Loucy (cell line): ENCODE measurements at regions not wholly inside any gene's neighbourhood (a gene's known extent, or its start where the extent isn't known, plus 50 kb on each side); places are given as distances from the start of the nearest gene placed in this dataset.

Source experiments
- H2AFZ ChIP-seq: fragments of 200-600 bp; sonication (generic); 2 replicates; pipeline ENCODE4 v1.6.0; 2016; ENCODE audit warnings: antibody characterized with exemption, mild to moderate bottlenecking, low read length, moderate library complexity
- H3F3A ChIP-seq: fragments of 200-600 bp; 2 replicates; pipeline ENCODE4 v1.6.0; 2016; ENCODE audit warnings: antibody characterized with exemption, low read depth, mild to moderate bottlenecking
- H3K27me3 ChIP-seq: fragments of 200-600 bp; sonication (generic); 2 replicates; pipeline ENCODE4 v1.6.1; 2014; ENCODE audit warnings: low read length, mild to moderate bottlenecking; ENCODE audit not compliant: insufficient read depth, poor library complexity, severe bottlenecking
- H3K36me3 ChIP-seq: fragments of 200-600 bp; sonication (generic); 2 replicates; pipeline ENCODE4 v1.6.1; 2016; ENCODE audit warnings: low read length; ENCODE audit not compliant: insufficient read depth
- H3K4me1 ChIP-seq: fragments of 200-600 bp; sonication (generic); 2 replicates; pipeline ENCODE4 v1.5.1; 2014; ENCODE audit warnings: low read length, mild to moderate bottlenecking; ENCODE audit not compliant: insufficient read depth, poor library complexity, severe bottlenecking
- H3K4me2 ChIP-seq: fragments of 200-600 bp; sonication (generic); 2 replicates; pipeline ENCODE4 v1.6.0; 2014; ENCODE audit warnings: antibody characterized with exemption, low read length, low read depth, mild to moderate bottlenecking; ENCODE audit not compliant: poor library complexity, severe bottlenecking
- H3K4me3 ChIP-seq: fragments of 200-600 bp; sonication (generic); 2 replicates; pipeline ENCODE4 v1.5.1; 2014; ENCODE audit warnings: low read length, mild to moderate bottlenecking, mixed read lengths; ENCODE audit not compliant: poor library complexity, severe bottlenecking
- H3K79me2 ChIP-seq: fragments of 200-600 bp; sonication (generic); 2 replicates; pipeline ENCODE4 v1.6.1; 2014; ENCODE audit warnings: low read length; ENCODE audit not compliant: insufficient read depth
- H3K9ac ChIP-seq: fragments of 200-600 bp; sonication (generic); 2 replicates; pipeline ENCODE4 v1.6.0; 2014; ENCODE audit warnings: mild to moderate bottlenecking, low read depth, low read length, moderate library complexity; ENCODE audit not compliant: poor library complexity, severe bottlenecking
- H3K9me2 ChIP-seq: fragments of 200-600 bp; sonication (generic); replicated peaks from 2 replicates; pipeline ENCODE4 v1.6.1; 2016; ENCODE audit warnings: low read depth, low read length, mixed read lengths
- H3K9me3 ChIP-seq: fragments of 200-600 bp; sonication (generic); 2 replicates; pipeline ENCODE4 v1.6.1; 2014; ENCODE audit warnings: mild to moderate bottlenecking, antibody characterized with exemption, low read length, low read depth; ENCODE audit not compliant: insufficient read depth
- H4K20me1 ChIP-seq: fragments of 200-600 bp; sonication (generic); 2 replicates; pipeline ENCODE4 v1.6.0; 2014; ENCODE audit warnings: antibody characterized with exemption, low read length, mild to moderate bottlenecking; ENCODE audit not compliant: insufficient read depth, poor library complexity, severe bottlenecking
- CTCF ChIP-seq: fragments of 200-600 bp; sonication (generic); conservative IDR thresholded peaks from 2 replicates; pipeline ENCODE4 v1.5.1; 2014; ENCODE audit warnings: mild to moderate bottlenecking, antibody characterized with exemption, low read length
- EZH2phosphoT487 ChIP-seq: fragments of 200-600 bp; IDR thresholded peaks from 2 replicates; pipeline ENCODE4 v1.6.1; 2018; ENCODE audit warnings: antibody characterized with exemption, mild to moderate bottlenecking, moderate library complexity, borderline replicate concordance

- no peaks in the 10 kb centered on the region for H3K79me2 ChIP-seq
- no peak overlapping the region for H3K4me2 ChIP-seq
- H3F3A ChIP-seq = no peaks in the 10 kb centered on the region
- TF ChIP-seq CTCF = no peak
- no peak for TF ChIP-seq EZH2phosphoT487
- H3K9me2 ChIP-seq = no peaks in the 10 kb centered on the region
- H3K9me3 ChIP-seq = peaks cover 11% of the 10 kb centered on the region; the same call in 1 of the 2 replicates
- no peak overlapping the region for H3K4me3 ChIP-seq
- H3K4me1 ChIP-seq = no peaks in the 10 kb centered on the region
- no peaks in the 10 kb centered on the region for H3K36me3 ChIP-seq
- no peaks in the 10 kb centered on the region for H4K20me1 ChIP-seq
- no peak overlapping the region for H3K9ac ChIP-seq
- H3K27me3 ChIP-seq = no peaks in the 10 kb centered on the region
- H2AFZ ChIP-seq = no peak overlapping the region
Measured at GRCh38 chr3:110479731-110480130, 591.9 kb upstream of the NECTIN3 start.

DNA sequence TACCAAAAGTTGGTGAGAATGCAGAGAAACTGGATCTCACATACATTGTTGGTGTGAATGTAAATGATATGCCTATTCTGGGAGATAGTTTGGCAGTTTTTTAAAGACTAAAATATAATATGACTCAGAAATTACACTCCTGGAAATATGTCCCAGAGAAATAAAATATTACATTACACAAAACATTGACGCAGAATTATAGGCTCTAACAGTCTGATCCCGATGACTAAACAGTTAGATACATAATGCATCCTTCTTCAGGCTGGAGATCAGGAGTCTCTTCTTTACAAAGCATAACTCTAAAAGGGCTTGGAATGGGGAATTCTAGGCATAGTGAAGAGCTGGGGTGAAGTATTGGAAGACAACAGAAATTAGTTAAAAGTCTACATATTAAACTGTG lies 586.2 kb upstream of the NECTIN3 start:
- Histone ChIP-seq H3F3A (no peaks in the 10 kb centered on the region), H3K27me3 (no peaks in the 10 kb centered on the region), H3K4me1 (no peaks in the 10 kb centered on the region), H3K79me2 (no peaks in the 10 kb centered on the region), H3K9ac (no peak overlapping the region), H4K20me1 (no peaks in the 10 kb centered on the region), H3K4me3 (no peak overlapping the region), H3K9me2 (no peaks in the 10 kb centered on the region), H2AFZ (no peak overlapping the region), H3K9me3 (peaks cover 25% of the 10 kb centered on the region; the same call in 1 of the 2 replicates), H3K4me2 (no peak overlapping the region), H3K36me3 (no peaks in the 10 kb centered on the region)
- no peak for TF ChIP-seq CTCF
- no peak for TF ChIP-seq EZH2phosphoT487

DNA sequence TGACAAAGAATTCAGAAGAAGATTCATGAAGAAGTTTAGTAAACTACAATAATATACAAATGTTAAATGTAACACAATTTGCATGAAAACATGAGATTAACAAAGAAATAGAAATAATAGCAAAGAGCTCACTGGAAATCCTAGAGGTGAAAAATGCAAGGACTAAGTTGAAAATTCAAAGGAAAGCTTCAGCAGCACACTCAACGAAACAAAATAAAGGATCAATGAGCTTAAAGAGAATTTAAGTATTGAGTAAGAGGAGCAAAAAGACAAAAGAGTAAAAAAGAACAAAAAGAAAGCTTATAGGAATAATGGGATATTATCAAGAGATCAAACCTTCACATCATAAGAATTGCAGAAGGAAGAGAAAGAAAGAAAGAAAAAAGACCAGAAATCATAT lies 583.8 kb upstream of the NECTIN3 start:
- no peaks in the 10 kb centered on the region for H3K9me2 ChIP-seq
- H3F3A ChIP-seq = no peaks in the 10 kb centered on the region
- no peaks in the 10 kb centered on the region for H3K27me3 ChIP-seq
- no peaks in the 10 kb centered on the region for H4K20me1 ChIP-seq
- no peaks in the 10 kb centered on the region for H3K36me3 ChIP-seq
- H3K9ac ChIP-seq = no peak overlapping the region
- H2AFZ ChIP-seq = no peak overlapping the region
- peaks cover 19% of the 10 kb centered on the region; the same call in 1 of the 2 replicates for H3K9me3 ChIP-seq
- TF ChIP-seq CTCF = no peak
- no peak for TF ChIP-seq EZH2phosphoT487
- no peaks in the 10 kb centered on the region for H3K79me2 ChIP-seq
- no peaks in the 10 kb centered on the region for H3K4me1 ChIP-seq
- H3K4me2 ChIP-seq = no peak overlapping the region
- H3K4me3 ChIP-seq = no peak overlapping the region
